HepG2 (cell line): ENCODE measurements at regions not wholly inside any gene's neighbourhood (a gene's known extent, or its start where the extent isn't known, plus 50 kb on each side); places are given as distances from the start of the nearest gene placed in this dataset.

Experiments used
- ATAC-seq: fragments of 200-7000 bp; cut with Tn5 transposase; 3 replicates; pipeline ENCODE4 v1.9.1; 2020; ENCODE audit warnings: mild to moderate bottlenecking, moderate library complexity
- BruUV-seq: library from RNA; stranded (reverse); fragments of 400-500 nt; replicated peaks from 2 replicates; lab custom pipeline; 2021; lab: Mats Ljungman, UMichigan
- CTCF ChIA-PET: fragments of 300-600 bp; formaldehyde crosslinking; extraction: SDS; loops from one replicate; lab custom pipeline; 2021; ENCODE audit warnings: low total read pairs, inconsistent platforms, low intra/inter-chr PET ratio; lab: Yijun Ruan, JAX
- POLR2A ChIA-PET: fragments of 350-600 bp; sonication (Branson Sonifier 250); formaldehyde crosslinking; loops from one replicate; lab custom pipeline; 2020; ENCODE audit warnings: antibody characterized with exemption, inconsistent platforms; lab: Yijun Ruan, JAX
- DNase-seq: peaks from one replicate; pipeline ENCODE4 v3.0.0-alpha.2; 2015; ENCODE audit warnings: low spot score
- FAIRE-seq: peaks from 3 replicates; lab custom pipeline; 2011; peaks lifted over from hg19 to GRCh38; lab: Jason Lieb, UNC
- H2AFZ ChIP-seq: one replicate; pipeline ENCODE4 v1.6.1; 2011; ENCODE audit warnings: low read length, inconsistent platforms
- H3K27ac ChIP-seq: fragments of 300-600 bp; 3 replicates; pipeline ENCODE4 v1.8.0; 2011; ENCODE audit warnings: mixed run types, mild to moderate bottlenecking, mixed read lengths, low read length, inconsistent platforms; ENCODE audit not compliant: insufficient read depth; ENCODE audit errors: extremely low read length
- H3K27me3 ChIP-seq, 2 experiments: fragments of 200-600 bp in 1 of 2; 2 replicates in 1 of 2; 3 replicates in 1 of 2; pipeline versions ENCODE4 v1.6.0 to v1.8.0; 2011; ENCODE audit warnings: low read length in 2 of 2, mild to moderate bottlenecking in 2 of 2, moderate library complexity in 2 of 2, inconsistent platforms in 1 of 2; ENCODE audit not compliant: insufficient read depth in 2 of 2, control insufficient read depth in 1 of 2
- H3K36me3 ChIP-seq, 2 experiments: fragments of 200-600 bp in 1 of 2; replicated peaks in 1 of 2; 2 replicates in 1 of 2; 3 replicates in 1 of 2; pipeline versions ENCODE4 v1.5.1 to v1.8.0; 2011; ENCODE audit warnings: low read length in 2 of 2, inconsistent platforms in 1 of 2; ENCODE audit not compliant: insufficient read depth in 2 of 2, control insufficient read depth in 1 of 2
- H3K4me1 ChIP-seq: 2 replicates; pipeline ENCODE4 v1.5.1; 2012; ENCODE audit warnings: low read length, inconsistent platforms; ENCODE audit not compliant: insufficient read depth
- H3K4me2 ChIP-seq: 2 replicates; pipeline ENCODE4 v1.6.0; 2011; ENCODE audit warnings: low read depth, low read length, inconsistent platforms
- H3K4me3 ChIP-seq, 3 experiments: fragments of 200-600 bp in 1 of 3; sonication (generic), shearing (Covaris generic) in 1 of 3; replicated peaks in 1 of 3; 2 replicates each; pipeline ENCODE4 v1.5.1; 2011 to 2016; ENCODE audit warnings: low read length in 3 of 3, inconsistent platforms in 2 of 3, low read depth in 2 of 3, mild to moderate bottlenecking in 2 of 3, control low read depth in 1 of 3, mixed read lengths in 1 of 3; ENCODE audit not compliant: insufficient read depth in 1 of 3
- H3K79me2 ChIP-seq: one replicate; pipeline ENCODE4 v1.6.1; 2011; ENCODE audit warnings: low read length, inconsistent platforms; ENCODE audit not compliant: insufficient read depth
- H3K9ac ChIP-seq: 2 replicates; pipeline ENCODE4 v1.6.0; 2011; ENCODE audit warnings: mild to moderate bottlenecking, low read depth, low read length, inconsistent platforms; ENCODE audit not compliant: insufficient read depth
- H3K9me3 ChIP-seq: 2 replicates; pipeline ENCODE4 v1.5.1; 2012; ENCODE audit warnings: mild to moderate bottlenecking, low read length
- H4K20me1 ChIP-seq: 2 replicates; pipeline ENCODE4 v1.6.0; 2011; ENCODE audit warnings: inconsistent platforms, mild to moderate bottlenecking, low read length, moderate library complexity; ENCODE audit not compliant: insufficient read depth
- KLF13 ChIP-seq: sonication (generic); formaldehyde crosslinking; IDR thresholded peaks from 2 replicates; pipeline ENCODE4 v1.4.0; 2020; ENCODE audit warnings: mild to moderate bottlenecking, missing genetic modification reagents
- PHF21A ChIP-seq: sonication (generic); formaldehyde crosslinking; IDR thresholded peaks from 2 replicates; pipeline ENCODE4 v1.5.0; 2020; ENCODE audit warnings: mild to moderate bottlenecking, missing genetic modification reagents
- PLRG1 ChIP-seq: fragments of 450-650 bp; conservative IDR thresholded peaks from 2 replicates; pipeline ENCODE4 v1.6.1; 2016
- RFX5 ChIP-seq: IDR thresholded peaks from 2 replicates; pipeline ENCODE4 v1.6.1; 2011; ENCODE audit warnings: low read depth, low read length, improper control_type of control experiment
- ZKSCAN5 ChIP-seq: sonication (generic); formaldehyde crosslinking; IDR thresholded peaks from 2 replicates; pipeline ENCODE4 v1.5.1; 2020; ENCODE audit warnings: mild to moderate bottlenecking, missing genetic modification reagents
- ZNF205 ChIP-seq: IDR thresholded peaks from 2 replicates; pipeline ENCODE4 v1.6.1; 2018; ENCODE audit warnings: missing biosample characterization, missing genetic modification reagents
- ZNF292 ChIP-seq: sonication (generic); formaldehyde crosslinking; IDR thresholded peaks from 2 replicates; pipeline ENCODE4 v1.8.1; 2022; ENCODE audit warnings: mild to moderate bottlenecking, low read depth, missing genetic modification reagents, borderline replicate concordance
- ZNF724P ChIP-seq: sonication (generic); formaldehyde crosslinking; IDR thresholded peaks from 2 replicates; pipeline ENCODE4 v1.8.0; 2022; ENCODE audit warnings: missing genetic modification reagents, borderline replicate concordance
- in situ Hi-C: cut with HindIII; loops from 2 replicates; pipeline ENCODE4 v1.10.0; 2017; ENCODE audit warnings: low pct_unique_long_range_greater_than_20kb; ENCODE audit not compliant: extremely low pct_ligation_motif_present
- intact Hi-C: fragments of 100-400 bp; cut with micrococcal nuclease; formaldehyde crosslinking; loops from one replicate; pipeline ENCODE4 v1.10.0; 2022; ENCODE audit not compliant: unreplicated experiment
- TF ChIP-seq, protein P1 (sequence below): sonication (generic); formaldehyde crosslinking; IDR thresholded peaks from one replicate; pipeline ENCODE4 v1.5.1; 2020; ENCODE audit warnings: mild to moderate bottlenecking, missing genetic modification reagents; ENCODE audit errors: not compliant biosample characterization
- TF ChIP-seq, protein P2 (sequence below): sonication (generic); formaldehyde crosslinking; IDR thresholded peaks from 2 replicates; pipeline ENCODE4 v1.4.0; 2020; ENCODE audit warnings: mild to moderate bottlenecking, missing genetic modification reagents, borderline replicate concordance
- TF ChIP-seq, protein P3 (sequence below): sonication (generic); formaldehyde crosslinking; IDR thresholded peaks from 2 replicates; pipeline ENCODE4 v1.4.0; 2020; ENCODE audit warnings: missing genetic modification reagents

DNA sequence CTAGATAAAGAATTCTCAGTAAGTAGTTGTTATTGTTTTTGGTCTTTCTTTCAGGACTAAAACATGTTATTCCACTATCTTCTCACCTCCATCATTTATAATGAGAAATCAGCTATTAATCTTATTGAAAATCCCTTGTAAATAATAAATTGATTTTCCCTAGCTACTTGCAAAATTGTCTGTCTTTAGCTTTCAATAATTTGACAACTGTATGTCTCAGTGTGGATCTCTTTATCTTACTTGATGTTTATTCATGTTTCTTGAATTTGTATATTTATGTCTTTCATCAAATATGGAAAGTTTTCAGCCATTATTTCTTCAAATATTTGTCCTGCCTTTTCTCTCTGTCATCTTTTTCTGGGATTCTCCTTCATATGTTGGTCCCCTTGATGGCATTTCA lies 117.1 kb upstream of the ANTXRL start:
- no TSS peak for BruUV-seq
- H3K4me1 ChIP-seq, result no peaks in the 10 kb centered on the region
- intact Hi-C loops (no loop called here), in situ Hi-C loops (no loop called here)
- no peak for FAIRE-seq
- ChIA-PET CTCF (no interaction called here), POLR2A (no interaction called here)
- H2AFZ ChIP-seq, result no peak overlapping the region
- H3K4me2 ChIP-seq, result no peak overlapping the region
- no peak for ATAC-seq
- DNase-seq, result no peak
- no peak overlapping the region for H3K27ac ChIP-seq
- H3K9ac ChIP-seq, result no peak overlapping the region
- no peaks in the 10 kb centered on the region for H4K20me1 ChIP-seq
- H3K9me3 ChIP-seq, result no peaks in the 10 kb centered on the region
- H3K4me3 ChIP-seq, result no peak overlapping the region
- H3K79me2 ChIP-seq, result no peaks in the 10 kb centered on the region
- no peaks in the 10 kb centered on the region for H3K36me3 ChIP-seq
- H3K27me3 ChIP-seq, result no peaks in the 10 kb centered on the region; a peak in 1 of 5 replicates
- TF ChIP-seq KLF13 (CRISPR knock-in tag), result no peak
- TF ChIP-seq, protein P1, sequence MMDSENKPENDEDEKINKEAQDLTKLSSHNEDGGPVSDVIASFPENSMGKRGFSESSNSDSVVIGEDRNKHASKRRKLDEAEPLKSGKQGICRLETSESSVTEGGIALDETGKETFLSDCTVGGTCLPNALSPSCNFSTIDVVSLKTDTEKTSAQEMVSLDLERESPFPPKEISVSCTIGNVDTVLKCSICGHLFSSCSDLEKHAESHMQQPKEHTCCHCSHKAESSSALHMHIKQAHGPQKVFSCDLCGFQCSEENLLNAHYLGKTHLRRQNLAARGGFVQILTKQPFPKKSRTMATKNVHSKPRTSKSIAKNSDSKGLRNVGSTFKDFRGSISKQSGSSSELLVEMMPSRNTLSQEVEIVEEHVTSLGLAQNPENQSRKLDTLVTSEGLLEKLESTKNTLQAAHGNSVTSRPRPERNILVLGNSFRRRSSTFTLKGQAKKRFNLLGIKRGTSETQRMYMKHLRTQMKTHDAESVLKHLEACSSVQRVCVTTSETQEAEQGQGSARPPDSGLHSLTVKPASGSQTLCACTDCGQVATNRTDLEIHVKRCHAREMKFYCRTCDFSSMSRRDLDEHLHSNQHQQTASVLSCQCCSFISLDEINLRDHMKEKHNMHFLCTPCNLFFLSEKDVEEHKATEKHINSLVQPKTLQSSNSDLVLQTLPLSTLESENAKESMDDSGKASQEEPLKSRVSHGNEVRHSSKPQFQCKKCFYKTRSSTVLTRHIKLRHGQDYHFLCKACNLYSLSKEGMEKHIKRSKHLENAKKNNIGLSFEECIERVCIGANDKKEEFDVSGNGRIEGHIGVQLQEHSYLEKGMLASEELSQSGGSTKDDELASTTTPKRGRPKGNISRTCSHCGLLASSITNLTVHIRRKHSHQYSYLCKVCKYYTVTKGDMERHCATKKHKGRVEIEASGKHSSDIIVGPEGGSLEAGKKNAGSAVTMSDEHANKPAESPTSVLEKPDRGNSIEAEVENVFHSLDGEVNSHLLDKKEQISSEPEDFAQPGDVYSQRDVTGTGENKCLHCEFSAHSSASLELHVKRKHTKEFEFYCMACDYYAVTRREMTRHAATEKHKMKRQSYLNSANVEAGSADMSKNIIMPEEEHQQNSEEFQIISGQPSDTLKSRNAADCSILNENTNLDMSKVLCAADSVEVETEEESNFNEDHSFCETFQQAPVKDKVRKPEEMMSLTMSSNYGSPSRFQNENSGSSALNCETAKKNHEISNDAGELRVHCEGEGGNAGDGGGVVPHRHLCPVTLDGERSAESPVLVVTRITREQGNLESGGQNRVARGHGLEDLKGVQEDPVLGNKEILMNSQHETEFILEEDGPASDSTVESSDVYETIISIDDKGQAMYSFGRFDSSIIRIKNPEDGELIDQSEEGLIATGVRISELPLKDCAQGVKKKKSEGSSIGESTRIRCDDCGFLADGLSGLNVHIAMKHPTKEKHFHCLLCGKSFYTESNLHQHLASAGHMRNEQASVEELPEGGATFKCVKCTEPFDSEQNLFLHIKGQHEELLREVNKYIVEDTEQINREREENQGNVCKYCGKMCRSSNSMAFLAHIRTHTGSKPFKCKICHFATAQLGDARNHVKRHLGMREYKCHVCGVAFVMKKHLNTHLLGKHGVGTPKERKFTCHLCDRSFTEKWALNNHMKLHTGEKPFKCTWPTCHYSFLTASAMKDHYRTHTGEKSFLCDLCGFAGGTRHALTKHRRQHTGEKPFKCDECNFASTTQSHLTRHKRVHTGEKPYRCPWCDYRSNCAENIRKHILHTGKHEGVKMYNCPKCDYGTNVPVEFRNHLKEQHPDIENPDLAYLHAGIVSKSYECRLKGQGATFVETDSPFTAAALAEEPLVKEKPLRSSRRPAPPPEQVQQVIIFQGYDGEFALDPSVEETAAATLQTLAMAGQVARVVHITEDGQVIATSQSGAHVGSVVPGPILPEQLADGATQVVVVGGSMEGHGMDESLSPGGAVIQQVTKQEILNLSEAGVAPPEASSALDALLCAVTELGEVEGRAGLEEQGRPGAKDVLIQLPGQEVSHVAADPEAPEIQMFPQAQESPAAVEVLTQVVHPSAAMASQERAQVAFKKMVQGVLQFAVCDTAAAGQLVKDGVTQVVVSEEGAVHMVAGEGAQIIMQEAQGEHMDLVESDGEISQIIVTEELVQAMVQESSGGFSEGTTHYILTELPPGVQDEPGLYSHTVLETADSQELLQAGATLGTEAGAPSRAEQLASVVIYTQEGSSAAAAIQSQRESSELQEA (CRISPR knock-in tag), result no peak
- TF ChIP-seq, protein P2, sequence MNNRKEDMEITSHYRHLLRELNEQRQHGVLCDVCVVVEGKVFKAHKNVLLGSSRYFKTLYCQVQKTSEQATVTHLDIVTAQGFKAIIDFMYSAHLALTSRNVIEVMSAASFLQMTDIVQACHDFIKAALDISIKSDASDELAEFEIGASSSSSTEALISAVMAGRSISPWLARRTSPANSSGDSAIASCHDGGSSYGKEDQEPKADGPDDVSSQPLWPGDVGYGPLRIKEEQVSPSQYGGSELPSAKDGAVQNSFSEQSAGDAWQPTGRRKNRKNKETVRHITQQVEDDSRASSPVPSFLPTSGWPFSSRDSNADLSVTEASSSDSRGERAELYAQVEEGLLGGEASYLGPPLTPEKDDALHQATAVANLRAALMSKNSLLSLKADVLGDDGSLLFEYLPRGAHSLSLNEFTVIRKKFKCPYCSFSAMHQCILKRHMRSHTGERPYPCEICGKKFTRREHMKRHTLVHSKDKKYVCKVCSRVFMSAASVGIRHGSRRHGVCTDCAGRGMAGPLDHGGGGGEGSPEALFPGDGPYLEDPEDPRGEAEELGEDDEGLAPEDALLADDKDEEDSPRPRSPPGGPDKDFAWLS, result no peak
- no peak for TF ChIP-seq ZNF724P (CRISPR knock-in tag)
- TF ChIP-seq ZKSCAN5 (CRISPR knock-in tag), result no peak
- no peak for TF ChIP-seq ZNF292 (CRISPR knock-in tag)
- TF ChIP-seq PLRG1, result no peak
- no peak for TF ChIP-seq RFX5
- TF ChIP-seq, protein P3, sequence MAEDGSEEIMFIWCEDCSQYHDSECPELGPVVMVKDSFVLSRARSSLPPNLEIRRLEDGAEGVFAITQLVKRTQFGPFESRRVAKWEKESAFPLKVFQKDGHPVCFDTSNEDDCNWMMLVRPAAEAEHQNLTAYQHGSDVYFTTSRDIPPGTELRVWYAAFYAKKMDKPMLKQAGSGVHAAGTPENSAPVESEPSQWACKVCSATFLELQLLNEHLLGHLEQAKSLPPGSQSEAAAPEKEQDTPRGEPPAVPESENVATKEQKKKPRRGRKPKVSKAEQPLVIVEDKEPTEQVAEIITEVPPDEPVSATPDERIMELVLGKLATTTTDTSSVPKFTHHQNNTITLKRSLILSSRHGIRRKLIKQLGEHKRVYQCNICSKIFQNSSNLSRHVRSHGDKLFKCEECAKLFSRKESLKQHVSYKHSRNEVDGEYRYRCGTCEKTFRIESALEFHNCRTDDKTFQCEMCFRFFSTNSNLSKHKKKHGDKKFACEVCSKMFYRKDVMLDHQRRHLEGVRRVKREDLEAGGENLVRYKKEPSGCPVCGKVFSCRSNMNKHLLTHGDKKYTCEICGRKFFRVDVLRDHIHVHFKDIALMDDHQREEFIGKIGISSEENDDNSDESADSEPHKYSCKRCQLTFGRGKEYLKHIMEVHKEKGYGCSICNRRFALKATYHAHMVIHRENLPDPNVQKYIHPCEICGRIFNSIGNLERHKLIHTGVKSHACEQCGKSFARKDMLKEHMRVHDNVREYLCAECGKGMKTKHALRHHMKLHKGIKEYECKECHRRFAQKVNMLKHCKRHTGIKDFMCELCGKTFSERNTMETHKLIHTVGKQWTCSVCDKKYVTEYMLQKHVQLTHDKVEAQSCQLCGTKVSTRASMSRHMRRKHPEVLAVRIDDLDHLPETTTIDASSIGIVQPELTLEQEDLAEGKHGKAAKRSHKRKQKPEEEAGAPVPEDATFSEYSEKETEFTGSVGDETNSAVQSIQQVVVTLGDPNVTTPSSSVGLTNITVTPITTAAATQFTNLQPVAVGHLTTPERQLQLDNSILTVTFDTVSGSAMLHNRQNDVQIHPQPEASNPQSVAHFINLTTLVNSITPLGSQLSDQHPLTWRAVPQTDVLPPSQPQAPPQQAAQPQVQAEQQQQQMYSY (CRISPR knock-in tag), result no peak
- TF ChIP-seq PHF21A, result no peak
- TF ChIP-seq ZNF205 (CRISPR knock-in tag), result no peak
